GM11168 (cell line): ENCODE measurements at regions not wholly inside any gene's neighbourhood (a gene's known extent, or its start where the extent isn't known, plus 50 kb on each side); places are given as distances from the start of the nearest gene placed in this dataset.

Experiments used
- in situ Hi-C: fragments of 300-500 bp; cut with MboI; formaldehyde crosslinking; loops from one replicate; pipeline ENCODE4 v1.12.0; 2022; ENCODE audit warnings: low sequenced_read_pairs; ENCODE audit not compliant: unreplicated experiment

DNA sequence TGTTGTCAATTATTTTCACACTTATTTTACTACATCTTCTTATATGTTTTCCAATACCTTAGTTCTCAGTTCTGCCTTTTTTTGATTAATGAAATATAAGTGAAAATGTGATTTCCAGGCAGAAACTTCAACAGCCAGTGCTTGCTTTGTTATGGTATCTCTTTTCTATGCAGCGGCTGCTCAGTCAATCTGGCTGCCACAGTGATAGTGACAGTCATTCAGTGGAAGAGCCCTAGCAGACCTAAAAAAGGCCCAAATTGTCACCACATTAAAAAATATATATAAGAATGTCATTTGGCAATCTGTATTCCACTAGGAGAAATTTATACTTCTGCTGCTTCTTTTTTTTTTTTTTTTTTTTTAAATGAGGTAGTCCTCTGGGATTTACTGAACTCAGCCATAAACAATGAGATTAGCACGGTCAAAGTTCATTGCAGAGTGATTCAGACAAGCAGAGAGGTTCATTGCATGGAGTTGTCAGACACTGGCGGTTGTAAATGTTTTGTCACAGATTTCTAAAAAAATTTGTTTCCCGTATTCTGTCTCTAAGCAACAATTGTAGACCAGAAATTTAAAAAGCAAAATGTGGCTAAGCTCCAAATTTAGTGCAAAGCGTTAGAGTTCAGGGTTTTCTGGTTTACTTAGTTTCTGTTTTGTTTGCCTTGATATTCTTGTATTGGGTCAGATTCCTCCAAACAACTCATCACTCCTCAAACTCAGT, 94.7 kb upstream of the PRR20A start:
- in situ Hi-C loops, result no loop called here

DNA sequence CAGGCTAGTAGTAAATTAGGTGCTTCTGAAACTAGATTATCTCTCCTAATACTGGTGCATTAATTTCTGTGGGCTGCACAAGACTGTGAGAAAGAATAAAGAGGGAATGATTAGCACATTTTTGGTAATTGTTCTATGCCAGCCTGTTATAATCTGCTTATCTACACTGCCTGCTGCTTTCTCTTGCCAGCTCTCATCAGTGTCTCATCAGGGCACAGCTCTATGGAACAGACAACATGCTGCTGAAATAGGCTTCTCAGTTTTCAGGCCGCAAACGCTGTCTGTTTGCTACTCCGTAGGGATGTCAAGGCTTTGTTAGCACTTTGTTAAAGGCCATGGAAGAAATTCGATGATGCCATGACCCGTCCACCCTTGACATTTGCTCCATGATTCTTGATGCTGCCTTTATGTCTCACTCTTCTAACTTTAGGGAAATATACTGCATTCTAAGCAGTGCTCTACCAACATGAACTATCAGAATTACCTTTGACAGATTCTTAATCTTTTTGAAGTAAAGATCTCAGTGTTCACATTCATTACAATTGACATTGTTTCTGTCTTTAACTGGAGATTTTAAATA, 84.0 kb upstream of the PRR20A start:
- in situ Hi-C loops, result no loop called here

DNA sequence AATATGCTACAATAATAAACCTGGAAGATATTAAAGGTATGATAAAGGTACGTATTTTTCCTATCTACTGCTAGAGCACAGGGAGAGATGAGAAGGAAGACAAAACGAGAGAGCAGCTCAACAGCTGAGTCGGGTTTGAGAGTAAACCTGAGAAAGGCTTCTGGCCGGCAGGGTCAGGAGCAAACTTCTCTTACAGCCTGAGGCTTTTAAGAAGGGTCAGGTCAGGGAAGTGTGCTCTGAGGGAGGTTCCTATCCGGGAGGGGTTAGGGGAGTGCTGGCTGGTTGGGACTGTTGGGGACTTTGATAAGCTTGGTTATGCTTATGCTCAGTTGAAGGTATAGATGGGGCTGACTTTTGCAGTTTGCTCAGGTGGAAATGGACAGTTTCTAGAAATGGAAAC, 77.7 kb upstream of the PRR20A start:
- in situ Hi-C loops, result no loop called here

DNA sequence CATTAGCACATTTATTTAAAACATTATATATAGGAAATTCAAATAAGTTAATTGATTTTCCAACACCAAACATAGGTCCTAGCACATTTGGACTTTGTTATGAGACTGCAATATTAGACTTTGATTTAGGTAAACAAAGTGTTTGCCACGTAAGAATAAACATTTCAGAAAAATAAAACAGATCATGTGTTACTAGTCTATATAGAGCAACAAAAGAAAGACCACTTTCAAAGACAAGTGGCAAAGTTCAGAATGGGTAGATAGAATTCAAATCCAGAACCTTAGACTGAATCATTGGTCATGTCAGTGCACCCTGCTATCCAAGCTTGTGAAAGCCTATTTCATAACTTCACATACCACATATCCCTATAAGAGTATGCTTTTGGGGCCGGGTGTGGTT, 66.7 kb upstream of the PRR20A start:
- in situ Hi-C loops, result no loop called here

DNA sequence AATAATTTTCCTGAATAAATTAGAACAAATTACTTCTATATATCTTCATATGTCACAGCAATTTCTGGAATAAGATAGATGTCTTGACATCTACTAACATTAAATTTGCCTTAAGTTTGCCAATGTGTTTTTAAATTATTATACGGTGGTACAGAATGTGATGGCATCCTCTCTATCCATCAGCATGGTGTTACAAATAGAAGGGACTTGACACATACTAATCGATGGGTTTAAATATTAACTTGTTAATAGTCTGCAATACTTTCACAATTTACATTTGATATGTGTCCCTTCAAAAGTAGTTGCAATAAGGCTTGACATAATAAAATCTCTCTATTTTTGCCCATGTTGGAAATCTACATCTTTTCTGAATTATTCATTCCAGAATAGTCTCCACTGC, 65.1 kb upstream of the PRR20A start:
- in situ Hi-C loops, result no loop called here

DNA sequence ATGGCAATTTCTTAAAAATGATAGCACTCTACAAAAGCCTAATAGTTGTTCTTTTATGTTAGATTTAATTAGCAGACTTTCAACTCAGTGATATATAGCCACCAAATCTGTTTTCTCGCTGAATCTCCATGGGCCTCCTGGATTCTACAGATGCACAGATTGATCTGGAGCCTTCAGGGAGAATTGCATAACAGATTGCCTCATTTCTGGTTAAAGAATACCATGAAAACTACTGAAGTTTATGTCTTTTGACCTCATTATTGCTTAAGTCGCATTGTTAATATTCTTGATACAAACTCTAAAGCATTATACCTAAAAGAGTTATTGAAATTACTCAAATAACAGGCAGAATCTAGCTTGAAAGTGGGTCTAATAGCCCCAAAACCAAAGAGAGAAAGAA, 53.7 kb upstream of the PRR20A start:
- in situ Hi-C loops, result no loop called here
